Naive thymus-derived CD8-positive, alpha-beta T cell (primary cell): ENCODE measurements at regions not wholly inside any gene's neighbourhood (a gene's known extent, or its start where the extent isn't known, plus 50 kb on each side); places are given as distances from the start of the nearest gene placed in this dataset.

ENCODE experiments used
- ATAC-seq, 2 donors: fragments of 150-1000 bp; cut with Tn5 transposase in 1 of 2; sonication (Bioruptor Pico), chemical (Tn5 transposase) in 1 of 2; 1 replicate in 1 of 2; 2 replicates in 1 of 2; pipeline ENCODE4 v1.10.0; 2021; ENCODE audit warnings: mild to moderate bottlenecking in 2 of 2, moderate library complexity in 2 of 2
- POLR2A ChIA-PET: fragments of 350-600 bp; sonication (Branson Sonifier 250); formaldehyde crosslinking; loops from one replicate; lab custom pipeline; 2021; ENCODE audit warnings: antibody characterized with exemption; lab: Charles Lee
- DNase-seq, 10 donors: peaks; one replicate each; pipeline versions ENCODE4 v3.0.0 to v3.0.0-alpha.2; 2020 to 2022
- H3K27ac Mint-ChIP-seq, 10 donors: one replicate each; pipeline ENCODE4 v1.8.0; 2020 to 2022; ENCODE audit warnings: mild to moderate bottlenecking in 10 of 10, mixed read lengths in 10 of 10, moderate library complexity in 4 of 10, inconsistent platforms in 1 of 10
- H3K27me3 Mint-ChIP-seq, 5 donors: one replicate each; pipeline ENCODE4 v1.8.0; 2021 to 2022; ENCODE audit warnings: mixed read lengths in 5 of 5
- H3K36me3 Mint-ChIP-seq, 3 donors: one replicate each; pipeline ENCODE4 v1.8.0; 2020 to 2022; ENCODE audit warnings: mixed read lengths in 3 of 3, mild to moderate bottlenecking in 2 of 3, inconsistent platforms in 1 of 3
- H3K4me1 Mint-ChIP-seq, 4 donors: one replicate each; pipeline ENCODE4 v1.8.0; 2021 to 2022; ENCODE audit warnings: mixed read lengths in 4 of 4
- H3K4me3 Mint-ChIP-seq, 10 donors: one replicate each; pipeline ENCODE4 v1.8.0; 2020 to 2022; ENCODE audit warnings: mild to moderate bottlenecking in 10 of 10, mixed read lengths in 10 of 10, moderate library complexity in 6 of 10, inconsistent platforms in 1 of 10
- H3K9me3 Mint-ChIP-seq, 9 donors: one replicate each; pipeline ENCODE4 v1.8.0; 2020 to 2022; ENCODE audit warnings: mixed read lengths in 9 of 9, mild to moderate bottlenecking in 3 of 9, inconsistent platforms in 1 of 9, moderate library complexity in 1 of 9

- Mint-ChIP-seq H3K4me3 (no peak overlapping the region), H3K27me3 (peaks cover 0 to 2% (median 0%) of the 10 kb centered on the region in 5 donors), H3K27ac (peak overlapping the region in 1 of 10 donors; percentile 49), H3K36me3 (peaks cover 0 to 16% (median 3%) of the 10 kb centered on the region in 3 donors), H3K9me3 (peaks cover 3 to 20% (median 13%) of the 10 kb centered on the region in 9 donors), H3K4me1 (peaks cover 4 to 25% (median 15%) of the 10 kb centered on the region in 4 donors)
- POLR2A ChIA-PET: no interaction called here
- ATAC-seq (no peak), DNase-seq (no peak)
These were observed 158.4 kb downstream of the ERCC6L2 start for GRCh38 chr9:96033896-96034295.

- POLR2A ChIA-PET: no interaction called here
- Mint-ChIP-seq H3K27me3 (peaks cover 0 to 8% (median 0%) of the 10 kb centered on the region in 5 donors), H3K4me3 (no peak overlapping the region), H3K4me1 (peaks cover 8 to 19% (median 11%) of the 10 kb centered on the region in 4 donors), H3K9me3 (peaks cover 0 to 6% (median 2%) of the 10 kb centered on the region in 9 donors), H3K36me3 (no peaks in the 10 kb centered on the region), H3K27ac (peak overlapping the region in 1 of 10 donors; percentile 20)
- ATAC-seq (no peak), DNase-seq (no peak)
These were observed 156.5 kb downstream of the ERCC6L2 start for GRCh38 chr9:96031916-96032534.

GRCh38 chr9:96031366-96031824 is 155.9 kb downstream of the ERCC6L2 start:
- no peak for ATAC-seq
- DNase-seq: no peak
- Mint-ChIP-seq H3K27ac (no peak overlapping the region), H3K36me3 (no peaks in the 10 kb centered on the region), H3K4me3 (no peak overlapping the region), H3K9me3 (peaks cover 0 to 8% (median 2%) of the 10 kb centered on the region in 9 donors), H3K27me3 (peaks cover 0 to 12% (median 0%) of the 10 kb centered on the region in 5 donors), H3K4me1 (peaks cover 8 to 26% (median 18%) of the 10 kb centered on the region in 4 donors)
- POLR2A ChIA-PET: no interaction called here

- DNase-seq: no peak
- Mint-ChIP-seq H3K27me3 (peaks cover 0 to 16% (median 0%) of the 10 kb centered on the region in 5 donors), H3K9me3 (peaks cover 0 to 10% (median 0%) of the 10 kb centered on the region in 9 donors), H3K4me3 (no peak overlapping the region), H3K27ac (no peak overlapping the region), H3K4me1 (peaks cover 14 to 36% (median 24%) of the 10 kb centered on the region in 4 donors), H3K36me3 (peaks cover 0 to 4% (median 0%) of the 10 kb centered on the region in 3 donors)
- ATAC-seq: no peak
- POLR2A ChIA-PET: interaction anchor here (0.6 to 0.7 kb wide), 4 partner anchors 10 to 528 kb away, joined by 3 to 4 read pairs (median 4); no protein-coding TSS in a partner anchor
These were observed 154.4 kb downstream of the ERCC6L2 start for GRCh38 chr9:96029722-96030530.

- POLR2A ChIA-PET: interaction anchor here (0.7 to 1.0 kb wide), 2 partner anchors 13 to 152 kb away, joined by 4 read pairs; partner anchors contain the start of gene ERCC6L2
- peaks cover 0 to 4% (median 0%) of the 10 kb centered on the region in 3 donors for H3K36me3 Mint-ChIP-seq
- ATAC-seq (peak; percentile 49 to 55), DNase-seq (peak in 2 of 10 donors; percentile 16 to 24)
- H3K9me3 Mint-ChIP-seq: peaks cover 0 to 10% (median 0%) of the 10 kb centered on the region in 9 donors
- H3K27me3 Mint-ChIP-seq: peaks cover 0 to 21% (median 0%) of the 10 kb centered on the region in 5 donors
- H3K4me3 Mint-ChIP-seq: peak overlapping the region; percentile 73 to 89 (median 84)
- peaks cover 36 to 61% (median 42%) of the 10 kb centered on the region in 4 donors for H3K4me1 Mint-ChIP-seq
- peak overlapping the region in 9 of 10 donors; percentile 40 to 91 (median 85) for H3K27ac Mint-ChIP-seq
These were observed 152.0 kb downstream of the ERCC6L2 start for GRCh38 chr9:96027251-96028131.

- Mint-ChIP-seq H3K27ac (peak overlapping the region in 5 of 10 donors; percentile 40 to 89 (median 70)), H3K4me3 (peak overlapping the region in 9 of 10 donors; percentile 55 to 87 (median 66)), H3K9me3 (peaks cover 0 to 10% (median 0%) of the 10 kb centered on the region in 9 donors), H3K27me3 (peaks cover 0 to 21% (median 0%) of the 10 kb centered on the region in 5 donors), H3K36me3 (peaks cover 0 to 4% (median 0%) of the 10 kb centered on the region in 3 donors), H3K4me1 (peaks cover 39 to 68% (median 46%) of the 10 kb centered on the region in 4 donors)
- DNase-seq: no peak
- peak in 1 of 2 donors; percentile 29 for ATAC-seq
- POLR2A ChIA-PET: interaction anchor here (1.0 kb wide), 1 partner anchor 13 kb away, joined by 4 read pairs; no protein-coding TSS in a partner anchor
These were observed 151.2 kb downstream of the ERCC6L2 start for GRCh38 chr9:96026655-96027213.

GRCh38 chr9:96025995-96026602 is 150.6 kb downstream of the ERCC6L2 start:
- POLR2A ChIA-PET: no interaction called here
- Mint-ChIP-seq H3K9me3 (peaks cover 0 to 10% (median 0%) of the 10 kb centered on the region in 9 donors), H3K4me1 (peaks cover 39 to 68% (median 46%) of the 10 kb centered on the region in 4 donors), H3K36me3 (peaks cover 0 to 4% (median 0%) of the 10 kb centered on the region in 3 donors), H3K27ac (peak overlapping the region in 9 of 10 donors; percentile 3 to 92 (median 70)), H3K27me3 (peaks cover 0 to 21% (median 0%) of the 10 kb centered on the region in 5 donors), H3K4me3 (peak overlapping the region in 9 of 10 donors; percentile 10 to 87 (median 56))
- ATAC-seq: no peak
- DNase-seq: no peak

GRCh38 chr9:96023486-96023885 is 148.0 kb downstream of the ERCC6L2 start:
- no peak for DNase-seq
- H3K4me1 Mint-ChIP-seq: peaks cover 44 to 83% (median 67%) of the 10 kb centered on the region in 4 donors
- peaks cover 0 to 4% (median 0%) of the 10 kb centered on the region in 3 donors for H3K36me3 Mint-ChIP-seq
- POLR2A ChIA-PET: no interaction called here
- peaks cover 0 to 10% (median 0%) of the 10 kb centered on the region in 9 donors for H3K9me3 Mint-ChIP-seq
- H3K4me3 Mint-ChIP-seq: peak overlapping the region; percentile 65 to 98 (median 90)
- peak overlapping the region; percentile 11 to 96 (median 81) for H3K27ac Mint-ChIP-seq
- no peak for ATAC-seq
- peaks cover 0 to 21% (median 0%) of the 10 kb centered on the region in 5 donors for H3K27me3 Mint-ChIP-seq

GRCh38 chr9:96022445-96023051 is 147.1 kb downstream of the ERCC6L2 start:
- Mint-ChIP-seq H3K9me3 (peaks cover 0 to 10% (median 0%) of the 10 kb centered on the region in 9 donors), H3K36me3 (peaks cover 0 to 4% (median 0%) of the 10 kb centered on the region in 3 donors), H3K27me3 (peaks cover 0 to 17% (median 0%) of the 10 kb centered on the region in 5 donors), H3K4me3 (peak overlapping the region; percentile 84 to 98 (median 92)), H3K4me1 (peaks cover 46 to 81% (median 67%) of the 10 kb centered on the region in 4 donors), H3K27ac (peak overlapping the region; percentile 64 to 96 (median 93))
- DNase-seq: peak in 1 of 10 donors; percentile 36
- peak; percentile 16 to 26 for ATAC-seq
- POLR2A ChIA-PET: no interaction called here
